Astrocyte of the spinal cord (primary cell): ENCODE measurements at regions not wholly inside any gene's neighbourhood (a gene's known extent, or its start where the extent isn't known, plus 50 kb on each side); places are given as distances from the start of the nearest gene placed in this dataset.

ENCODE experiments used
- DNase-seq: peaks from one replicate; pipeline ENCODE4 v3.0.0; 2011; ENCODE audit warnings: low read depth, low spot score
- H3K4me3 ChIP-seq: 2 replicates; pipeline ENCODE4 v1.5.1; 2011; ENCODE audit warnings: low read depth, mild to moderate bottlenecking, low read length, moderate library complexity
- CTCF ChIP-seq: IDR thresholded peaks from 2 replicates; pipeline ENCODE4 v1.5.1; 2012; ENCODE audit warnings: low read depth, mild to moderate bottlenecking, low read length, inconsistent platforms
- in situ Hi-C: cut with HindIII; loops from 2 replicates; pipeline ENCODE4 v1.10.0; 2017; ENCODE audit warnings: low sequenced_read_pairs

GRCh38 chr2:104768694-104769093 is 85.2 kb upstream of the POU3F3 start:
- H3K4me3 ChIP-seq: no peak overlapping the region
- DNase-seq: peak; percentile 77
- in situ Hi-C loops: no loop called here
- no peak for TF ChIP-seq CTCF

GRCh38 chr2:104769096-104769495 is 84.8 kb upstream of the POU3F3 start:
- H3K4me3 ChIP-seq: no peak overlapping the region
- peak; percentile 95 for DNase-seq
- no peak for TF ChIP-seq CTCF
- in situ Hi-C loops: no loop called here

GRCh38 chr2:104772996-104773395 is 80.9 kb upstream of the POU3F3 start:
- in situ Hi-C loops: no loop called here
- no peak for TF ChIP-seq CTCF
- no peak overlapping the region for H3K4me3 ChIP-seq
- no peak for DNase-seq

- H3K4me3 ChIP-seq: no peak overlapping the region
- in situ Hi-C loops: no loop called here
- peak; percentile 64 for DNase-seq
- no peak for TF ChIP-seq CTCF
Measured at GRCh38 chr2:104774631-104775030, 79.3 kb upstream of the POU3F3 start.

- no peak for TF ChIP-seq CTCF
- no peak for DNase-seq
- in situ Hi-C loops: no loop called here
- no peak overlapping the region for H3K4me3 ChIP-seq
Measured at GRCh38 chr2:104777721-104778120, 76.2 kb upstream of the POU3F3 start.

GRCh38 chr2:104781151-104781550 is 72.8 kb upstream of the POU3F3 start:
- H3K4me3 ChIP-seq: no peak overlapping the region
- TF ChIP-seq CTCF: no peak
- DNase-seq: no peak
- in situ Hi-C loops: no loop called here

GRCh38 chr2:104784264-104784663 is 69.7 kb upstream of the POU3F3 start:
- in situ Hi-C loops: no loop called here
- no peak for TF ChIP-seq CTCF
- no peak overlapping the region for H3K4me3 ChIP-seq
- no peak for DNase-seq
